ENCODE measurements at regions not wholly inside any gene's neighbourhood (a gene's known extent, or its start where the extent isn't known, plus 50 kb on each side); places are given as distances from the start of the nearest gene placed in this dataset.

GRCh38 chr2:76332871-76333270 lies 622.2 kb upstream of the GCFC2 start:
- Histone ChIP-seq H3K4me1 (no peaks in the 10 kb centered on the region), H3K4me3 (no peak overlapping the region), H3K36me3 (no peaks in the 10 kb centered on the region), H3K27me3 (no peaks in the 10 kb centered on the region), H3K27ac (no peak overlapping the region), H3K9me3 (no peaks in the 10 kb centered on the region)
- no peak for TF ChIP-seq POLR2A (IDR thresholded peaks at IDR 0.05)
- TF ChIP-seq CTCF (IDR thresholded peaks at IDR 0.05), result no peak
- intact Hi-C loops (cut with DNase I), result no loop called here
- ATAC-seq (no peak), DNase-seq (no peak)
- WGBS (ENCODE audit: insufficient coverage, low coverage, low lambda C conversion rate, missing lambda C conversion rate), result 56% methylated on average over 2 of the region's 2 CpGs

DNA sequence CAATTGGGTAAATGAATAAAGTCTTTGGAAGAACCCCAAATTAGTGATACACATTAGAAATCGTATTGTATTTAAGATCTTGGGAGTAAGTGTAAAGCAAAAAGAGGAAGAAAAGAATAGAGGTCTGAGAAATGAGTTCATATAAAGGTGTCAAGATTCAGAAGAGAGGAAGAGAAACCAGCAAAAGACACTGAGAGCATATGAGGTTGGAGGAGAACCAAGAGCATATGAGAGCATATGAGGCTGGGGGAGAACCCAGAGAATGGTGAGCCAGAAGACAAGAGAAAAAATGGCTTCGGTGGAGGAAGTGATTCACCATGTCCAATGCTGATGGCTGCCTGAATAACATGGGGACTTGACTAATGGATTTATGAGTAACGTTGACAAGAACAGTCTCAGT lies 620.1 kb upstream of the GCFC2 start:
- Histone ChIP-seq H3K27ac (no peak overlapping the region), H3K27me3 (no peaks in the 10 kb centered on the region), H3K4me3 (no peak overlapping the region), H3K9me3 (no peaks in the 10 kb centered on the region), H3K4me1 (no peaks in the 10 kb centered on the region), H3K36me3 (no peaks in the 10 kb centered on the region)
- WGBS (ENCODE audit: insufficient coverage, low coverage, low lambda C conversion rate, missing lambda C conversion rate), result 43% methylated on average over 3 of the region's 3 CpGs
- ATAC-seq (no peak), DNase-seq (no peak)
- intact Hi-C loops (cut with DNase I), result no loop called here
- TF ChIP-seq POLR2A (IDR thresholded peaks at IDR 0.05), result no peak
- no peak for TF ChIP-seq CTCF (IDR thresholded peaks at IDR 0.05)

DNA sequence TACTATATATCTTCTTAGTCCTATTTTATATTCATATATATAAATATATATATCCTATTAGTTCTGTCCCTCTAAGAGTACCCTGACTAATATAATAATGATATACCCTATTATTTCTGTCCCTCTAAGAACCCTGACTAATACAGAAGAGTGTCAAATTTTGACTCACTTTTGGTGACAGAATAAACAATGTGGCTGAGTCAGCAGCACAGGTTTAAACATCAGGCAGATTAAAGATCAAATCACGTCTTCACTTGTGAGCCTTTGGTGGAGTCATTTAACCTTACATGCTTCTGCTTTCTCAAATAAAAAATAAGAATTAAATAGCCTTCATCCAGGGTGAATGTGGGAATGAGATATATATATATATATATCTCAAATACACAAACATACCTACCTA lies 615.9 kb upstream of the GCFC2 start:
- intact Hi-C loops (cut with DNase I), result no loop called here
- WGBS (ENCODE audit: insufficient coverage, low coverage, low lambda C conversion rate, missing lambda C conversion rate), result 30% methylated on average over 1 of the region's 1 CpG
- DNase-seq, result no peak
- Histone ChIP-seq H3K27ac (no peak overlapping the region), H3K4me3 (no peak overlapping the region), H3K9me3 (no peaks in the 10 kb centered on the region), H3K27me3 (no peaks in the 10 kb centered on the region), H3K4me1 (no peaks in the 10 kb centered on the region), H3K36me3 (no peaks in the 10 kb centered on the region)
- ATAC-seq, result no peak
- TF ChIP-seq POLR2A (IDR thresholded peaks at IDR 0.05), result no peak

GRCh38 chr2:76323381-76323780 lies 612.7 kb upstream of the GCFC2 start:
- DNase-seq (no peak), ATAC-seq (no peak)
- TF ChIP-seq CTCF (IDR thresholded peaks at IDR 0.05) (no peak), POLR2A (IDR thresholded peaks at IDR 0.05) (no peak)
- Histone ChIP-seq H3K9me3 (no peaks in the 10 kb centered on the region), H3K27me3 (no peaks in the 10 kb centered on the region), H3K36me3 (no peaks in the 10 kb centered on the region), H3K4me3 (no peak overlapping the region), H3K4me1 (no peaks in the 10 kb centered on the region), H3K27ac (no peak overlapping the region)
- intact Hi-C loops (cut with DNase I), result no loop called here
- 40% methylated on average over 4 of the region's 4 CpGs for WGBS (ENCODE audit: insufficient coverage, low coverage, low lambda C conversion rate, missing lambda C conversion rate)

DNA sequence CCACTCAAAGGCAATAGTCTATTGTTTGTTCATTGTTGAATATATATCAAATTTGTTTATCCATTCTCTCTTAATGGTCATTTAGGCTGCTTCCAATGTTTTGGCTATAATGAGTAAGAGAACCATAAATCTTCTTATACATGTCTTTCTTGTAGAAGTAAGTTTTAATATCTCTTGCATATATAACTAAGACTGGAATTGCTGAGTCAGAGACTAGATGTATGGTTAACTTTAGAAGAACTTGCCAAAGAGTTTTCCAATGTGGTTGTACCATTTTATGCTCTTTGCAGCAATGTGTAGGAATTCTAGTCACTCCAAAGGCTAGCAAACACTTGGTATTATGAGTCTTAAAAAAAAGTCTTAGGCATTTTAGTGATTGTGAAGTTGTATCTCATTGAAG lies 610.0 kb upstream of the GCFC2 start:
- no peak for ATAC-seq
- no peak overlapping the region for H3K27ac ChIP-seq
- H3K36me3 ChIP-seq, result no peaks in the 10 kb centered on the region
- H3K4me3 ChIP-seq, result no peak overlapping the region
- no peaks in the 10 kb centered on the region for H3K27me3 ChIP-seq
- DNase-seq, result no peak
- no peaks in the 10 kb centered on the region for H3K4me1 ChIP-seq
- TF ChIP-seq CTCF (IDR thresholded peaks at IDR 0.05), result no peak
- no peak for TF ChIP-seq POLR2A (IDR thresholded peaks at IDR 0.05)
- intact Hi-C loops (cut with DNase I), result no loop called here
- H3K9me3 ChIP-seq, result no peaks in the 10 kb centered on the region

Data from right lobe of liver (tissue), 6 donors.